ENCODE measurements at regions not wholly inside any gene's neighbourhood (a gene's known extent, or its start where the extent isn't known, plus 50 kb on each side); places are given as distances from the start of the nearest gene placed in this dataset.
A peak's percentile ranks its signal among the peaks of the same experiment; 100 is the strongest.

- Histone ChIP-seq H3K27ac (ENCODE audit: poor library complexity, severe bottlenecking) (no peak overlapping the region), H3K36me3 (ENCODE audit: low read depth) (no peaks in the 10 kb centered on the region), H3K4me1 (ENCODE audit: insufficient read depth, poor library complexity, severe bottlenecking) (no peaks in the 10 kb centered on the region), H3K9me3 (ENCODE audit: severe bottlenecking) (no peaks in the 10 kb centered on the region), H3K4me3 (ENCODE audit: severe bottlenecking) (no peak overlapping the region), H3K27me3 (ENCODE audit: insufficient read depth, poor library complexity, severe bottlenecking) (no peaks in the 10 kb centered on the region)
- ATAC-seq (ENCODE audit: low read depth) (no peak), DNase-seq (ENCODE audit: low spot score) (no peak)
- TF ChIP-seq, protein P1, sequence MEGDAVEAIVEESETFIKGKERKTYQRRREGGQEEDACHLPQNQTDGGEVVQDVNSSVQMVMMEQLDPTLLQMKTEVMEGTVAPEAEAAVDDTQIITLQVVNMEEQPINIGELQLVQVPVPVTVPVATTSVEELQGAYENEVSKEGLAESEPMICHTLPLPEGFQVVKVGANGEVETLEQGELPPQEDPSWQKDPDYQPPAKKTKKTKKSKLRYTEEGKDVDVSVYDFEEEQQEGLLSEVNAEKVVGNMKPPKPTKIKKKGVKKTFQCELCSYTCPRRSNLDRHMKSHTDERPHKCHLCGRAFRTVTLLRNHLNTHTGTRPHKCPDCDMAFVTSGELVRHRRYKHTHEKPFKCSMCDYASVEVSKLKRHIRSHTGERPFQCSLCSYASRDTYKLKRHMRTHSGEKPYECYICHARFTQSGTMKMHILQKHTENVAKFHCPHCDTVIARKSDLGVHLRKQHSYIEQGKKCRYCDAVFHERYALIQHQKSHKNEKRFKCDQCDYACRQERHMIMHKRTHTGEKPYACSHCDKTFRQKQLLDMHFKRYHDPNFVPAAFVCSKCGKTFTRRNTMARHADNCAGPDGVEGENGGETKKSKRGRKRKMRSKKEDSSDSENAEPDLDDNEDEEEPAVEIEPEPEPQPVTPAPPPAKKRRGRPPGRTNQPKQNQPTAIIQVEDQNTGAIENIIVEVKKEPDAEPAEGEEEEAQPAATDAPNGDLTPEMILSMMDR (IDR thresholded peaks at IDR 0.05; ENCODE audit: poor library complexity, severe bottlenecking): no peak
Observed at GRCh38 chr9:86519066-86519615, 164.9 kb upstream of the TUT7 start.

DNA sequence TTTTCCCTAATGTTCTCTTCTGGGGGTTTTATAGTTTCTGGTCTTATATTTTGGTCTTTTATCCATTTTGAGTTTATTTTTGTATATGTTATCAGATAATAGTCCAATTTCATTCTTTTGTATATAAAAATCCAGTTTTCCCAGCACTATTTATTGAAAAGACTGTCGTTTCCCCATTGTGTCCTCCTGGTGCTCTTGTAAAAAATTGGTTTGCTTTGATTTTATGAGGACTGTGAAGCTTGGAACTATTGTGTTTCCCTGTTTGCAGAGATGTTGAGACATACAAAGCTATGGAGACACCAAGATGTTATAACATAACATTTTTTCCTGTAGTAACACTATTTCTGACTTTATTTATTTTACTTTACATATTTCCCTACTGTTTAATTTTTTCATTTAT lies 163.3 kb upstream of the TUT7 start:
- H3K36me3 ChIP-seq (ENCODE audit: low read depth): no peaks in the 10 kb centered on the region
- H3K27ac ChIP-seq (ENCODE audit: poor library complexity, severe bottlenecking): no peak overlapping the region
- TF ChIP-seq, protein P1 (IDR thresholded peaks at IDR 0.05; ENCODE audit: poor library complexity, severe bottlenecking): no peak

GRCh38 chr9:86516564-86516963 lies 162.4 kb upstream of the TUT7 start:
- H3K27ac ChIP-seq (ENCODE audit: poor library complexity, severe bottlenecking): no peak overlapping the region
- H3K9me3 ChIP-seq (ENCODE audit: severe bottlenecking): no peaks in the 10 kb centered on the region
- no peak for ATAC-seq (ENCODE audit: low read depth)
- peak; percentile 66 for DNase-seq (ENCODE audit: low spot score)
- no peak overlapping the region for H3K4me3 ChIP-seq (ENCODE audit: severe bottlenecking)
- no peaks in the 10 kb centered on the region for H3K36me3 ChIP-seq (ENCODE audit: low read depth)
- H3K4me1 ChIP-seq (ENCODE audit: insufficient read depth, poor library complexity, severe bottlenecking): no peaks in the 10 kb centered on the region
- TF ChIP-seq, protein P1 (IDR thresholded peaks at IDR 0.05; ENCODE audit: poor library complexity, severe bottlenecking): no peak
- H3K27me3 ChIP-seq (ENCODE audit: insufficient read depth, poor library complexity, severe bottlenecking): no peaks in the 10 kb centered on the region

More for the DNA sequence above, 163.3 kb upstream of the TUT7 start:
- Histone ChIP-seq H3K4me3 (ENCODE audit: severe bottlenecking) (no peak overlapping the region), H3K4me1 (ENCODE audit: insufficient read depth, poor library complexity, severe bottlenecking) (no peaks in the 10 kb centered on the region), H3K27me3 (ENCODE audit: insufficient read depth, poor library complexity, severe bottlenecking) (no peaks in the 10 kb centered on the region), H3K9me3 (ENCODE audit: severe bottlenecking) (no peaks in the 10 kb centered on the region)
- ATAC-seq (ENCODE audit: low read depth) (no peak), DNase-seq (ENCODE audit: low spot score) (no peak)

GRCh38 chr9:86515221-86515620 lies 161.0 kb upstream of the TUT7 start:
- Histone ChIP-seq H3K27ac (ENCODE audit: poor library complexity, severe bottlenecking) (no peak overlapping the region), H3K4me3 (ENCODE audit: severe bottlenecking) (no peak overlapping the region), H3K4me1 (ENCODE audit: insufficient read depth, poor library complexity, severe bottlenecking) (no peaks in the 10 kb centered on the region), H3K27me3 (ENCODE audit: insufficient read depth, poor library complexity, severe bottlenecking) (no peaks in the 10 kb centered on the region), H3K36me3 (ENCODE audit: low read depth) (no peaks in the 10 kb centered on the region), H3K9me3 (ENCODE audit: severe bottlenecking) (no peaks in the 10 kb centered on the region)
- no peak for ATAC-seq (ENCODE audit: low read depth)
- TF ChIP-seq, protein P1 (IDR thresholded peaks at IDR 0.05; ENCODE audit: poor library complexity, severe bottlenecking): no peak
- DNase-seq (ENCODE audit: low spot score): no peak

DNA sequence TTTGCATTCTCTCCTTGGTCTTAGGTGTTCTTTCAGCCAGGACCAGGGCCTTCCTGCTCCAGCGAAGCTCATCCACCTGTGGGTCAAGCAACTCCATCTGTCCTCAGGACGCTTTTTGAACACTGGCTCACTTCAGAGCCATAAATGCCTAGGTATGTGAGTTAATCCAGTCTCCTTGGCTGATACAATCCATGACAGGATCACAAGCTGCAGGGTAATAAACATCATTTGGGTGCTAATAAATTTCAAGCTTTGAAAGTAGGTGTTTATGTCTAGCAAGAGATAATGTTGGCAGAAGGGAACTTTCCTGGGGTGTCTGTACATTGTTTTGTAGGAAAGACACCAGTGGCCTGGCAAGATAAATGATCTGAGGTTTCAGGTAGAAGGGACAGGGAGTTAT lies 159.2 kb upstream of the TUT7 start:
- ATAC-seq (ENCODE audit: low read depth): no peak

More for the DNA sequence above, 159.2 kb upstream of the TUT7 start:
- no peak for DNase-seq (ENCODE audit: low spot score)
- H3K4me3 ChIP-seq (ENCODE audit: severe bottlenecking): no peak overlapping the region
- no peaks in the 10 kb centered on the region for H3K36me3 ChIP-seq (ENCODE audit: low read depth)
- no peak overlapping the region for H3K27ac ChIP-seq (ENCODE audit: poor library complexity, severe bottlenecking)
- no peaks in the 10 kb centered on the region for H3K4me1 ChIP-seq (ENCODE audit: insufficient read depth, poor library complexity, severe bottlenecking)
- H3K9me3 ChIP-seq (ENCODE audit: severe bottlenecking): no peaks in the 10 kb centered on the region
- TF ChIP-seq, protein P1 (IDR thresholded peaks at IDR 0.05; ENCODE audit: poor library complexity, severe bottlenecking): no peak
- H3K27me3 ChIP-seq (ENCODE audit: insufficient read depth, poor library complexity, severe bottlenecking): no peaks in the 10 kb centered on the region
